GM18505 (cell line): ENCODE measurements at regions not wholly inside any gene's neighbourhood (a gene's known extent, or its start where the extent isn't known, plus 50 kb on each side); places are given as distances from the start of the nearest gene placed in this dataset.

Source experiments
- ATAC-seq: cut with Tn5 transposase; IDR thresholded peaks from one replicate; pipeline ENCODE4 v1.9.1; 2021; ENCODE audit not compliant: unreplicated experiment
- POLR2A ChIP-seq: IDR thresholded peaks from 4 replicates; pipeline ENCODE4 v1.6.1; 2011; ENCODE audit warnings: borderline replicate concordance; ENCODE audit not compliant: insufficient read depth, insufficient read length; ENCODE audit errors: extremely low read depth

DNA sequence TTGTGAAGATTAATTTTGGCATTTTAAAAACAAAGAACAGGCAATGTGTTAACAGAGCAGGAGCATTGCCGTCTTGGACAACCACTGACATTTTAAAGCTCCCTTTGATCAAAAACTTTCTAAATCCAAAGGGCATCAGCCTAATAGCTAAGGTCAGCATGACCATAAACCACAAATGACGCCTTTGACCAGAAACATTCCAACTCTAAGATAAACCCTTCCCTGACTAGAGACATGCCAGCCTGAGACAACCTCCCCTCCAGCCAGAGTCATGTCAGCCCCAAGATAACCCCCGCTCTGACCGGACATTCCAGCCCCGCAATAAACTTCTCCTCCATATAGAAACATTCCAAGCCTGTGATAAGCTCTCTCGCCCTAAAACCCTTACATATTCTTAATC, 949.4 kb upstream of the POT1 start:
- TF ChIP-seq POLR2A = no peak
- no peak for ATAC-seq

DNA sequence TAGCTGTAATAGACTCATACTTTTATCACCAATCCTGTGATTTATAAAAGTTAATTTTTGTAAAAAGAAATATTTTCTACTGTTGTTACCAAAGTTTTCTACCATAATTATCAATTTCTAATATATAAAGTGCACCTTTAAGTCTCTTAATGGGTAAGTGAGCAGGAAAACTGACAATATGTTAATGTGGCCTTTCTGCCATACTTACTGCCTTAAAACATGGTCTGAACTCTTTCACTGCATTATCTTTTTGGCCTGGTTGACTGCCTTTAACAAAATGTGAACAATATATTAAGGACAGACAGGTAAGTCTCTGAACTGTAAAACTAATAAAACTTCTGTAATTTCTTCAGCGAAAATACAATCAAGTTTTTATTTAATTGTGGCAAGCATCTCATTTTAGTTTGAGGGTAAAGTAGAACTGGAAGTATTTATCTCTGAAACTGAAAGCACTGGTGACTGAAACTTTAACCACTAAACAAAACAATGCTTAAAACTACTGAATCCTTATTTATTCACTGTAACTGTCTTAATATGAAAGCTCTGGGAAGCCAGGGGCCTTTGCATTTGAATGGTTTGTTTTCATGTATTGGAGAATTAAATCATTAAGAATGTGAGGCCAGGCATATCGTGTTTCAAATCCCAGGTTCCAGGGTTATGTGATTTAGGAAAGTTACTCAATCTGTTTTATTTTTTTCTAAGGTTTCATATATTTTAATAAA, 948.8 kb upstream of the POT1 start:
- no peak for ATAC-seq
- TF ChIP-seq POLR2A = no peak

GRCh38 chr7:125877246-125877645, 947.6 kb upstream of the POT1 start:
- TF ChIP-seq POLR2A = no peak
- ATAC-seq = no peak

DNA sequence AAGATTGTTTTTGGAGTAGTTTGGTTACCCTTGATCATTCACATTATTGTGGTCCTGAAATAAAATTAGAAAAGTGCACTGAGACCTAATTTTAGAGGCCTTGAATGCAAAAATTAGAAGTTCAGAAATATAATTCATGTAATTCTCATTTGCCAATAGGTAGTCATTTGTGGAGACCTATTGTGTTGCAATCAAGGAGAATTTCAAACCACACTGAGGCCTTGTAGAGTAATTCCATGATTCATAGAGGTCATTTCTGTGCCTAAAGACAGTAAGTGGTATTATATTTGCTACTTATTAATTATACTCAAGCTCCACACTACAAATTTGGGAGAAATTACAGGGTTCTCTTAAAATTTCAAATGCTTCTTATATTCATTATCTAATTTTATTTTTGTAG, 946.8 kb upstream of the POT1 start:
- no peak for TF ChIP-seq POLR2A

DNA sequence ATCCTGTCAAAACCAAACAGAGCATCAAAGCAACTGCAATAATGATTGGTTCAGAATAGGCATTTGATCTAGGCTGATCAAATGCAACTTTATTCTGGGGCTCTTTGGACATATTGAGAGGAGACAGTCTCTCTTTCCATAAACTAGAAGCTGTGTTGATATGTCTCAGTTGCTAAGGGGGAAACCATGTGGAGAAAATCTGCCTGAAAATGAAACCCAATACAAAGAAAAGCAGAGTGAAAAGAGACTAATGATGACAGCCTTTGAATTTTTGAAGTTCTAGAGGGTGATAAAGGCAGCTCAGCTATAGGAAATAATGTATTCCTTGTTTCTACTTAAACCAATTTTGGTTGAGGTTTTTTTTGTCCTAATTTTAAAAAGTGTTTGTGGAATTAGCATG, 941.8 kb upstream of the POT1 start:
- no peak for TF ChIP-seq POLR2A

More for the DNA sequence above, 946.8 kb upstream of the POT1 start:
- no peak for ATAC-seq

GRCh38 chr7:125857606-125858005, 928.0 kb upstream of the POT1 start:
- no peak for ATAC-seq
- no peak for TF ChIP-seq POLR2A

More for the DNA sequence above, 941.8 kb upstream of the POT1 start:
- no peak for ATAC-seq

DNA sequence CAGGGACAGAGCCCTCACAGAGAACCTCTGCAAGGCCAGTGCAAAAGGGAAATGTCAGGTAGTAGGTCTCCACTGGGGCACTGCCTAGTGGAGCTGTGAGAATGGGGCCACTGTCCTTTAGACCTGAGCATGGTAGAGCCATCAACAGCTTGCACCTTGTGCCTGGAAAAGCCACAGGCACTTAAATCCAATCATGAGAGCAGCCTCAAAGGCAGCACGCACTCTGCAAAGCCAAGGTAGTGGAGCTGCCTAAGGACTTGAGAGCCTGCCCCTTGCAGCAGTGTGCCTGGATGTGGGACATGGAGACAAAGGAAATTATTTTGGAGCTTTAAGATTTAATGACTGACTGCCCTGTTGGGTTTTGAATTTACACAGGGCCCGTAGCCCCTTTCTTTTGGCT, 918.5 kb upstream of the POT1 start:
- no peak for ATAC-seq
- no peak for TF ChIP-seq POLR2A

GRCh38 chr7:125847692-125848091, 918.1 kb upstream of the POT1 start:
- no peak for ATAC-seq
- TF ChIP-seq POLR2A = no peak

DNA sequence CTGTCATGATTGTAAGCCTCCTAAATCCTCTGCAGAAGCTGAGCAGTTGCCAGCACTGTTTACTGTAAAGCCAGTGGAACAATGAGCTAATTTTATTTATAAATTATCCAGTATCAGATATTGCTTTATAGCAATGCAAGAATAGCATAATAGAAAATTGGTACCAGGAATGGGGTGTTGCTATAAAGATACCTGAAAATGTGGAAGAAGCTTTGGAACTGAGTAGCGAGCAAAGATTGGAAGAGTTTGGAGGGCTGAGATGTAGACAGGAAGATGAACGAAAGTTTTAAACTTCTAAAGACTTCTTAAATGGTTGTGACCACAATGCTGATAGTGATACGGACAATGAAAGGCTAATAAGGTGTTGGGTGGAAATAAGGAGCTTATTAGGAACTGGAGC, 917.4 kb upstream of the POT1 start:
- no peak for TF ChIP-seq POLR2A

GRCh38 chr7:125845686-125846085, 916.1 kb upstream of the POT1 start:
- no peak for ATAC-seq
- no peak for TF ChIP-seq POLR2A

More for the DNA sequence above, 917.4 kb upstream of the POT1 start:
- ATAC-seq = no peak

- no peak for ATAC-seq
- TF ChIP-seq POLR2A = no peak
Observed at GRCh38 chr7:125834421-125834820, 904.8 kb upstream of the POT1 start.

GRCh38 chr7:125833839-125834238, 904.2 kb upstream of the POT1 start:
- ATAC-seq = no peak
- no peak for TF ChIP-seq POLR2A

GRCh38 chr7:125830743-125831142, 901.1 kb upstream of the POT1 start:
- no peak for ATAC-seq
- TF ChIP-seq POLR2A = no peak

DNA sequence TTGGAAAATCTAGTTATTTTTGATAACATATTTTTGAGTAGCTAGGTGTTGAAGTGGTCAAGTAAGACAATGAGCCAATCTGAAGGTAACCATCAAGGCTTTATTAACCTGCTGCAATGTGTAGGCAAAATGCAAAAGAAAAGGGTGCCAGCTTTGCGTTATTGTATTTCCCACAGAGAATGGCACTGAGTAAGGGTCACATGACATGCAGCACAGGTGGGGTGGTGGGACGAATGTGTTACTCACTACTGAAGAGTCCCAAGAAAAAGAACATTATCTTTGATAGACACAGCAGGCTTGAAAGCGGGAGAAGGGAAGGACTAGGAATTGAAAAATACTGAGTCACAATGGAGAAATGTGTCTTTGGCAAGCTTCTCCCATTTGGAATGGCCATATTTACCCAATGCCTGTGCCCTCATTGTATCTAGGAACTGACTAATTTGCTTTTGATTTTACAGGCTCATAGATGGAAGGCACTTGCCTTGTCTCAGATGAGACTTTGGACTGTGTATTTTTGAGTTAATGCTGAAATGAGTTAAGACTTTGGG, 898.6 kb upstream of the POT1 start:
- no peak for TF ChIP-seq POLR2A
- ATAC-seq = no peak
